Caco-2 (cell line): ENCODE measurements at regions not wholly inside any gene's neighbourhood (a gene's known extent, or its start where the extent isn't known, plus 50 kb on each side); places are given as distances from the start of the nearest gene placed in this dataset.

Source experiments
- BruUV-seq: library from RNA; stranded (reverse); fragments of 400-500 nt; replicated peaks from 2 replicates; lab custom pipeline; 2021; lab: Mats Ljungman, UMichigan
- CTCF ChIA-PET: fragments of 300-600 bp; sonication (Branson Sonifier 250); formaldehyde crosslinking; loops from one replicate; lab custom pipeline; 2022; ENCODE audit warnings: antibody characterized with exemption; lab: Charles Lee
- POLR2A ChIA-PET: fragments of 300-600 bp; sonication (Branson Sonifier 250); formaldehyde crosslinking; loops from one replicate; lab custom pipeline; 2022; ENCODE audit warnings: antibody characterized with exemption; lab: Charles Lee
- DNase-seq, 2 experiments: peaks; one replicate each; pipeline versions ENCODE4 v3.0.0 to v3.0.0-alpha.2; 2020 to 2022
- H3K27me3 ChIP-seq: replicated peaks from 2 replicates; pipeline ENCODE4 v1.6.0; 2011; ENCODE audit warnings: low read length; ENCODE audit not compliant: control insufficient read depth, insufficient read depth
- H3K36me3 ChIP-seq: 2 replicates; pipeline ENCODE4 v1.5.1; 2011; ENCODE audit warnings: low read length; ENCODE audit not compliant: control insufficient read depth, insufficient read depth
- H3K4me1 ChIP-seq: fragments of 250-450 bp; sonication (Bioruptor Pico); 2 replicates; pipeline ENCODE4 v1.5.1; 2020; ENCODE audit warnings: mild to moderate bottlenecking
- H3K4me3 ChIP-seq: 2 replicates; pipeline ENCODE4 v1.5.1; 2011; ENCODE audit warnings: low read depth, mild to moderate bottlenecking, control low read depth, low read length
- H3K9me3 ChIP-seq: fragments of 250-450 bp; sonication (Bioruptor Pico); 2 replicates; pipeline ENCODE4 v1.5.1; 2020; ENCODE audit warnings: mild to moderate bottlenecking, moderate library complexity
- H3K27ac Mint-ChIP-seq: one replicate; pipeline ENCODE4 v1.8.0; 2022; ENCODE audit warnings: mixed read lengths; ENCODE audit not compliant: unreplicated experiment
- H3K27me3 Mint-ChIP-seq: one replicate; pipeline ENCODE4 v1.8.0; 2022; ENCODE audit warnings: mixed read lengths; ENCODE audit not compliant: insufficient read depth, unreplicated experiment
- H3K36me3 Mint-ChIP-seq: one replicate; pipeline ENCODE4 v1.8.0; 2022; ENCODE audit warnings: mild to moderate bottlenecking, mixed read lengths; ENCODE audit not compliant: insufficient read depth, unreplicated experiment
- H3K4me1 Mint-ChIP-seq: one replicate; pipeline ENCODE4 v1.8.0; 2022; ENCODE audit warnings: low read depth, mixed read lengths; ENCODE audit not compliant: unreplicated experiment
- H3K4me3 Mint-ChIP-seq: one replicate; pipeline ENCODE4 v1.8.0; 2022; ENCODE audit warnings: mild to moderate bottlenecking, moderate library complexity, mixed read lengths; ENCODE audit not compliant: unreplicated experiment
- H3K9me3 Mint-ChIP-seq: one replicate; pipeline ENCODE4 v1.8.0; 2022; ENCODE audit warnings: mixed read lengths; ENCODE audit not compliant: unreplicated experiment
- CTCF ChIP-seq, 2 experiments: fragments of 200-600 bp in 1 of 2; IDR thresholded peaks; 1 replicate in 1 of 2; 2 replicates in 1 of 2; pipeline versions ENCODE4 v1.5.1 to v1.8.0; 2011 to 2022; ENCODE audit warnings: antibody characterized with exemption in 1 of 2, control low read depth in 1 of 2, inconsistent platforms in 1 of 2, low read depth in 1 of 2, low read length in 1 of 2, mild to moderate bottlenecking in 1 of 2, moderate library complexity in 1 of 2; ENCODE audit not compliant: insufficient read depth in 1 of 2, severe bottlenecking in 1 of 2, unreplicated experiment in 1 of 2
- intact Hi-C: fragments of 100-400 bp; cut with micrococcal nuclease; formaldehyde crosslinking; loops from one replicate; pipeline ENCODE4 v1.10.0; 2022; ENCODE audit not compliant: unreplicated experiment

- CTCF ChIA-PET: no interaction called here
- H3K4me1 Mint-ChIP-seq: no peaks in the 10 kb centered on the region
- TF ChIP-seq CTCF (IDR thresholded peaks at IDR 0.05; ENCODE audit: insufficient read depth in 1 of 2, low read depth in 1 of 2, low read length in 1 of 2, severe bottlenecking in 1 of 2, unreplicated experiment in 1 of 2): no peak
These were observed 86.3 kb upstream of the SLC12A2 start for GRCh38 chr5:127997201-127997704.

GRCh38 chr5:127998950-127999615 lies 84.5 kb upstream of the SLC12A2 start:
- H3K4me1 ChIP-seq: no peaks in the 10 kb centered on the region
- Mint-ChIP-seq H3K4me1 (no peaks in the 10 kb centered on the region), H3K36me3 (no peaks in the 10 kb centered on the region), H3K27ac (no peak overlapping the region), H3K4me3 (no peak overlapping the region), H3K9me3 (no peaks in the 10 kb centered on the region), H3K27me3 (no peaks in the 10 kb centered on the region)
- no peaks in the 10 kb centered on the region; the same call in 1 of the 2 replicates for H3K9me3 ChIP-seq
- no peaks in the 10 kb centered on the region; the same call in 1 of the 2 replicates for H3K36me3 ChIP-seq
- no TSS peak for BruUV-seq
- ChIA-PET POLR2A (no interaction called here), CTCF (no interaction called here)
- no peak for DNase-seq
- H3K27me3 ChIP-seq: no peaks in the 10 kb centered on the region
- no peak overlapping the region for H3K4me3 ChIP-seq
- TF ChIP-seq CTCF (IDR thresholded peaks at IDR 0.05; ENCODE audit: insufficient read depth in 1 of 2, low read depth in 1 of 2, low read length in 1 of 2, severe bottlenecking in 1 of 2, unreplicated experiment in 1 of 2): no peak
- intact Hi-C loops: no loop called here

More at GRCh38 chr5:127997201-127997704, 86.3 kb upstream of the SLC12A2 start:
- DNase-seq: no peak
- H3K4me3 ChIP-seq: no peak overlapping the region
- intact Hi-C loops: no loop called here
- Mint-ChIP-seq H3K4me3 (no peak overlapping the region), H3K27ac (no peak overlapping the region), H3K9me3 (no peaks in the 10 kb centered on the region), H3K27me3 (no peaks in the 10 kb centered on the region), H3K36me3 (no peaks in the 10 kb centered on the region)
- H3K27me3 ChIP-seq: no peaks in the 10 kb centered on the region
- no peaks in the 10 kb centered on the region for H3K4me1 ChIP-seq
- no peaks in the 10 kb centered on the region; the same call in 1 of the 2 replicates for H3K36me3 ChIP-seq
- H3K9me3 ChIP-seq: no peaks in the 10 kb centered on the region; the same call in 1 of the 2 replicates
- BruUV-seq: no TSS peak
- POLR2A ChIA-PET: no interaction called here

GRCh38 chr5:127999909-128000308 lies 83.7 kb upstream of the SLC12A2 start:
- no peaks in the 10 kb centered on the region for H3K9me3 Mint-ChIP-seq
- H3K4me3 Mint-ChIP-seq: no peak overlapping the region
- H3K27me3 ChIP-seq: no peaks in the 10 kb centered on the region
- H3K36me3 Mint-ChIP-seq: no peaks in the 10 kb centered on the region
- no TSS peak for BruUV-seq
- TF ChIP-seq CTCF (IDR thresholded peaks at IDR 0.05; ENCODE audit: insufficient read depth in 1 of 2, low read depth in 1 of 2, low read length in 1 of 2, severe bottlenecking in 1 of 2, unreplicated experiment in 1 of 2): no peak
- CTCF ChIA-PET: no interaction called here
- no peaks in the 10 kb centered on the region; the same call in 1 of the 2 replicates for H3K9me3 ChIP-seq
- no peaks in the 10 kb centered on the region for H3K4me1 ChIP-seq
- no peak for DNase-seq
- no peaks in the 10 kb centered on the region for H3K27me3 Mint-ChIP-seq
- no peaks in the 10 kb centered on the region for H3K4me1 Mint-ChIP-seq
- H3K4me3 ChIP-seq: no peak overlapping the region
- no peak overlapping the region for H3K27ac Mint-ChIP-seq
- no peaks in the 10 kb centered on the region; the same call in 1 of the 2 replicates for H3K36me3 ChIP-seq
- POLR2A ChIA-PET: no interaction called here
- intact Hi-C loops: no loop called here
